HG03108 (cell line): ENCODE measurements at regions not wholly inside any gene's neighbourhood (a gene's known extent, or its start where the extent isn't known, plus 50 kb on each side); places are given as distances from the start of the nearest gene placed in this dataset.

Source experiments
- ATAC-seq: cut with Tn5 transposase; IDR thresholded peaks from one replicate; pipeline ENCODE4 v1.9.1; 2021; ENCODE audit warnings: moderate library complexity; ENCODE audit not compliant: unreplicated experiment

DNA sequence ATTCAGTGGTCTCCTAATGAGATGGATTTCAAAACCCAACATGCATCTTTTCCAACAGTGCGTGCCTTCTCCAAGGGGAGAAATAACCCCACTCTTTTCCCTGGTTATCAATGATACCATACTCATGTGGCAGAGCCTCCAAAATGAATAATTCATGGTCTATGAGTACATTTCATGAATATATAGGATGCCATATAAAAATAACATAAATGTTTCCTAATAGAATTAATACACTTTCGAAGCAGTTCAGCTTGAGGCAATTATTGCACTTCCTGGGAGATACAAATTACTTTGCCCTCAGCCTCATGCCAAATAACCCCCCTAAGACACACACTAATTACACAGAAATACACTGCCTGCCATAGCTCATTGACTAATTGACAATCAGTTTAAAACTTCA is 318.6 kb downstream of the ZSWIM6 start:
- ATAC-seq, result no peak

DNA sequence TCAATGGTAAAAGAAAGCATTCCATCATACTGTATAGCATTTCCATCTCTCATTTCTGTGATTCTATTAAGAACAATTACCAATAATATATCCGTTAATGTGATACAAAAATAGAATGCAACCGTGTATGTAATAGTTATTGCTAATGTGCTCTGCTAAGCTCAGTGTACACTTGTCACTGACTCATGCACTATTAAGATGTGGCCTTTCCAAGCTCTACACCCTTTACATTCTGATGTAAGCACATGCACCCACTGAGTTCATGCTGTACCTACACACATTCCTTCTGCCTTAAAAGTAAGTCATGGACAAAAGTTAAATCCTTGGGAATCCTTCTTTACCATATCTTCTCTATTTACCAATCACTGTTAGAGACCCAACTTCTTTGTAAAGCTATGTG is 319.1 kb downstream of the ZSWIM6 start:
- no peak for ATAC-seq

DNA sequence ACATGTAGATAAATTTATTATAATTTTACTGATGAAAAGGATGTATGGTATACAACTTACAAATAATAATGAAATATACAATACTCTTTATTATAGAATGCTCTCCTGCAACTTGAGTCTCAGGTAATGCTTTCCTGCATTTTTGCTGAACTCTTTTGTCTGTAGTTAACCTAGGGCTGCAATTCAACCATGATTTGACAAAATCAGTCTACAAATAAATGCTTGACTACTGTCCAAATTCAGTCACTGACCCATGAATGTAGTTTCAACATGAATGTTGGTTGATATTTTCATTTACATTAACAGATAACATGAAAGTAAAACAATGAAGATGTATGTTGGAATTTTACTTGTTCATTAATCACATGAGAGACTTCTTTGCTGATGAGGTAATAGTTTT is 320.9 kb downstream of the ZSWIM6 start:
- ATAC-seq, result no peak

DNA sequence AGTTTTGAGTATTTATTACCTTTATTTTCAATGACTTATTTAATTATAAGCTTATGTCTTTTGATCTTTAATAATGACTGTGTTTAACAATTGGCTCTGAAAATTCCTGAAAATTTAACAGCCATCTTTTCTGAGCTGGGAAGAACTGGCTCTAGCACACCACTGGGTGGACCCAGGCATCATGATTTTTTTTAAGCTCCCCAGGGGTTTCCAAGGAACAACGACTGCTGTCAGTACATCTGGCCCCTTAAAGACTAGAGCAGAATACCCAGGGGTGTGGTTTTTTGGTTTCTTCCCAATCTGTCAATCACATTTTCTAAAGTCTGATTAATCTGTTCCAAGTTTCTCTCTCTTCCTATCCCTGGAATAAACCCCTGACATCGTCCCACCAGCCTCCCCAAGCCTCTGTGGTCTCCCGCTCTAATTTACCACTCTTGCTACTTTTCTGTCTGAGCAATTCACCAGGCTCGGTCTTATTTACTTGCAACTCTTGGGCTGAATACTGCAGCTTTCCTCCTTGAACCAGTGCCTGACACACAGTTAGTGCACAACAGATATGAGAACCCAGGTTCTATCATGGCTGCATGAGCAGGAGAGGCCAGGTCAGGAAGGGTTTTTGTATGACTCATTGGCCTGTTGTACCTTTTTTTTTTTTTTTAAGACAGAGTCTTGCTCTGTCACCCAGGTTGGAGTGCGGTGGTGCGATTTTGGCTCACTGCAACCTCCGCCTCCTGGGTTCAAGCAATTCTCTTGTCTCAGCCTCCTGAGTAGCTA is 321.9 kb downstream of the ZSWIM6 start:
- no peak for ATAC-seq

DNA sequence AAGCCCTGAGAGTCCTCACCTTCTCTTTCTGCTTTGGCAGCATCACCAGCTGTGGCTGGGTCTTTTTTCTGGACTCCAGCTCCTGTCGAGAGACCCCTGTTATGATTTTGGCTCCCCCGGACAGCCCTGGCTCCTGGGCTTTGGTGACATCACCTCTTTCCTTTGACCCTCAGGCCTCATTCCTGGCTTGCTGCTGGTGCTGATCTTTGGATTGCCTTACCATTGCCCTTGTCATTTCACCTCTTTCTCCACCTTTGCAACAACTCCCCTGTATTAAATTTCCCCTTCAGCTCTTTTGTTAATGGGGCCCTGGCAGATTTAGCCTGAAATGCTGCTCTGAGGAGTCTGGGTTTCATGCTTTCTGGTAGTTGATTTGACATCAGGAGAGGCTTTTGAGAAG is 322.8 kb downstream of the ZSWIM6 start:
- no peak for ATAC-seq

DNA sequence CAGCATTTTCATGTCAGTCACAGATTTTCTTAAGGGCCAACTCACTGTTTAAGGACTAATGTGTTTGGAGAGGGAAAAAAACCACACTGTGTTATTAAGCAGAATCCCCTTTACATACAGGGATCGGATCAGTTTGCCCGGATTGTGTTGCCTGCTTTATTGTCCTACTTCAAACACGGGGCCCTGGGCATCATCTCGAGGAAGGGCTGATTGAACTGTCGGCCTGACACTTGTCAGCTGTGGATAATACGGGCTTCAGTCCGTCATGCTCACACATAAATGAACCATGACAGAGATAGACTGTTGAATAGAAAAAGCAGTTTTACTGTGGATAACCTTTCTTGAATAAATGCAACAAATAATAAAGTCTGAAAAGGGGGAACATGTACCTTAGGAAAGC is 325.0 kb downstream of the ZSWIM6 start:
- ATAC-seq, result no peak

DNA sequence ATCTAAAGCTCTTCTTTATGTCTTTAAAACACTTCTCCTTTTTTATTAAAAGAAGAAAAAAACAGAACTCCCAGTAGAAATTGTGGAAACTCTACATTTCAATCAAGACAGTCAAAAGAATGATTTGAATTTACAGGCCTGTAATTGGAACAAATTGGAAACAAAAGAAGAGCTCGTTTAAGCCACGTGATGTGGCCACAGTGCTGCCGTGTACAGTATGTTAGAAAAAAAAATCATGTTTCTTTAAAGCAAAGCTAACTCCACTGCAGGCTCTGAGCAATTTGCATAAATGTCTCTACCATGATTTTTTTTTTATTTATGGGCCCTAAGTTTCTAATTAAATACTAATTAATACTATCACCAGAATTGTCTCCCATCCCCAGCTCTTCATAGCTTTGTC is 325.6 kb downstream of the ZSWIM6 start:
- ATAC-seq, result no peak

DNA sequence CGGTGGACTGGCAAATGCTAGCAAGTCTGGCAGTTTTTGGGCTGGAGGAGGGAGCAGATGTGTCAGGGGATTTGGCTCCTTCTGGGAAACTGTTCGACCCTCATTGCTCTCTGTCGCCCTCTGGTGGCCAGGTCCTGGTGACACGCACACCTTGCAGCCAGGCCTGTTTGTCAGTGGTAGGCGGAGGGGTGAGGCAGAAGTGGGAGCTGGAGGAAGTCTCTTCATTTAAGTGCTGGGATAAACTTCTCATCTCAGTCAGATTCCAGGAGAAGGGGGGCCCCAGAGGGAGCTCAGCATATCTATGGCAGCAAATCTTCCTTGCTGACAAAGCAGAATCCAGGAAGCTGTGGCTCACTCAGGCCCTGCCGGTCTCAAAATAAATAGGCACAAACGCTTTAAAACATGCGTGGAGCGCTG is 326.5 kb downstream of the ZSWIM6 start:
- ATAC-seq, result peak; percentile 63

DNA sequence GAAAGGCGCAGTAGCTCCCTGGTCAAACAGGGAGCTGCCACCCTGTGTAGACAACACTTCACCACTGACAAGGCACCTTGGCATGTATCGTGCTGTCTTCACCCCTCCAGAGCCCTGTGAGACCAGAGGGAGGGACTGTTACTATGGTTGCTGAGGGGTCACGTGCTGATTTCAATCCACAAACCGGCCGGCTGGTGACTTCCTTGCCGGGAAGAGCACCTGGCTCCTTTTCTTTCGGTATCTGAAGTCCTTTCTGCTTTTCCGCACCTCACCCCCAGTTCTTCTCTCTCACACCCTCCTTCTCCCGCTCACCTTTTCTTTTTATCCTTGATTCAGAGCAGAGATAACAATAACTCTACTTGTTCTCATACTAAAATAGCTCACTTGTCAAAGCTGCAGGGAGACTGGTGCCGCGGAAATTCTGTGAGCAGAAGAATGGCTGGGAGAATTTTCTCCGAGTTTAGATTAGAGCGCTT is 327.2 kb downstream of the ZSWIM6 start:
- ATAC-seq, result no peak

DNA sequence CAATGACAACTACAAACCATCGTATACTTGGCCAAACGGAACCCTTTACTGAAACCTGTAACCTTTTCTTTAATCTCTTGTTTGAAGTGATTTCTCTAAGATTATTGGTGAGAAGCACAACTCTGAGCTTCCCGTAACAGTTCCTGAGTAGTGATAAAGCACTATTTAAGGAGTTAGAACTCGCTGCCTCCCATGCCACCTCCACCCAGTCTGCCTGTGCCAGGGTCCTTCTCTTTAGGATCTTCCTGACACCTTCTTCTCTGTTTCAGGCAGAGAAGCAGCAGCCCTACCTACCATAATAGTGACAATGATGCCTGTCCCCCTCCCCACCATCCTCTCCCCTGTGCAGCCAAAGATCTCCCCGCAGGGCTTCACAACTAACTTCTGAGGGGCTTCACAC is 330.6 kb downstream of the ZSWIM6 start:
- ATAC-seq, result no peak

DNA sequence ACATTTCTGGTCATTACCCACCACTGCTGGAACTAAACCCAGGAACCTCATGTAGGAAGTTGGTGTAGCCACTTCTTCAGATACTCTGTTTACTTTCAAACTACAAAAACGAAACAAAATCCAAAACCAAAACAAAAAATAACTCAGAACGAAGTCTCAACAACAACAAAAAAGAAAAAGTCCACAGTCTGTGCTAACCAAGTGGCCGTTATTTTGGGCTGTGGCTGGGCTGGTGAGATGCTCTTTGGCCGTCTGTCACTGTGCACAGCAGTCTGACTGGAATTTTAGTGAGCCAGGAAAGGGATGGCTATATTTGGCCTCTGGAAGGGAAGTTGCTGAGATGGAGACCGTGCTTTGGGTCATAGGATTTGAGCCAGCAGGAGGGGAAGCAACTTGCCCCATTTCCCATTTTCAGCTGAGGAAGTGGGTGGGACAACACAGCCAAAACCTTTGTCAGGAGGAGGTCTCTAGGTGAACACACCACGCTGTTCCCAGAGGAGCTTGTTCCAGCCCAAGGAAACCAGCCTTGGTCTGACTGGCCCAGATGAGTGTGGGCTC is 334.1 kb downstream of the ZSWIM6 start:
- no peak for ATAC-seq

DNA sequence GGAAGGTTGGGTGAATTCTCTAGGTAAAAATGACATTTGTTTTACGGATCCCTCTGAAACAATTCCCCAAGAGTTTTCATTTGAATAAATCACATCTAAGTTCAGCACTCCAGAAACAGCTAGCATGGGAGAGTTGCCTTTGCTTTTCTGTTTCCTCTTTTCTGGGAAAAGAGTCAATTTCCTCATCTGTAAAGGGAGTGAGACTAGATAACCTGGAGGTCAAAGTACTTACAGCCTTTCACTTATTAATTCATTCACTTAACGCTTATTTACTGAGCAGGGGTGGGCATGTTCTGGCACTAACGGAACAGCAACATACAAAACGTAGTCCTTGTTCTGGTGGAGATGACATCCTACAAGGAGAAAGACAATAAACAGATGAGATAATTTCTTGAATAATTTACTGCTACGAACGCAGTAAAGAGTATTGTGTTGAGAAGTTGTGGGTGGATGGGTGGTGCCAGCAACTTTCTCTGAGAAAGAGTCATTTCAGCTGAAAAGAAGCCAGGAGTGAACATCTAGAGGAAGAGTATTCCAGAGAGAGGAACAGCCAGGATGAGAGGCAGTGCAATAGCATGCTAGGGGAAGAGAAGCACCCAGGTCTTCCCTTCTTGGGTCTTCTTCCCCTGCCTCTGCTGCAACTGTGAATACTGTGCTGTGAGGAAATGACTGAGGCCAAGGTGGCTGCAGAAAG is 335.6 kb downstream of the ZSWIM6 start:
- no peak for ATAC-seq

DNA sequence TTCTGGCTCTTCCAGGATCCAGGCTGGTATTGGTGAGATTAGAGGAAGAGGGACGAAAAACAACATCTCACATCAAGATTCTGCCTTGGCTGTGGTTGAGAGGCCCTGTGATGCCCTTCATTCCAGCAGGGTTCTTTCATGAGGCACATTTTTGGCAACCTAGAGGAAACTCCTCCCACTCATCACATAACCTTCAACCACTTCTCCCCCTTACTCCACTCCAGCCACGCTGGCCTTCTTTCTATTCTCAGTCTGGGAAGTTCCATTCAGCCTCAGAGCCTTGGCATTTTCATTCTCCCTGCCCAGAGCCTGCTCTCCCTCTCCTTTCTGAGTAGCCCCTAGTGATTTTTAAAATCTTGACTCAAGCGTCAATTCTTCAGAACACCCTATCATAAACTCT is 337.5 kb downstream of the ZSWIM6 start:
- no peak for ATAC-seq

DNA sequence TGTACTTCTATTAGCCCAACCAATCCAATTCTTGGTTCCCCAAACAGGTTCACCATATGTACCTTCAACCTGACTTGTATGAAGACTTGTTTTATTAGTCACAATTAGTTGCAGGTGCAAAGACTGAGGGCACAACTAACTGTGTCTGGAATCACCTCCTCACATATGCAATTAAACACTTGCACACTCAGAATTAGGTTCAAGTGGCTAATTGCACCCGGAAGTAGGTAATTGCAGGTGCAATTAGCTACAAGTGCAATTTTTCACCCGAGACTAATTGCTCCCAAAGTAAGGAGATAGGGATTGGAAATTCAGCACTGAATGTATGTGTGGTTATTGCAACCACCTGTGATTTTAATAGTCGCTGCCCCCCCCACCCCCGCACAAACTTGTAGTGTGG is 338.9 kb downstream of the ZSWIM6 start:
- no peak for ATAC-seq

DNA sequence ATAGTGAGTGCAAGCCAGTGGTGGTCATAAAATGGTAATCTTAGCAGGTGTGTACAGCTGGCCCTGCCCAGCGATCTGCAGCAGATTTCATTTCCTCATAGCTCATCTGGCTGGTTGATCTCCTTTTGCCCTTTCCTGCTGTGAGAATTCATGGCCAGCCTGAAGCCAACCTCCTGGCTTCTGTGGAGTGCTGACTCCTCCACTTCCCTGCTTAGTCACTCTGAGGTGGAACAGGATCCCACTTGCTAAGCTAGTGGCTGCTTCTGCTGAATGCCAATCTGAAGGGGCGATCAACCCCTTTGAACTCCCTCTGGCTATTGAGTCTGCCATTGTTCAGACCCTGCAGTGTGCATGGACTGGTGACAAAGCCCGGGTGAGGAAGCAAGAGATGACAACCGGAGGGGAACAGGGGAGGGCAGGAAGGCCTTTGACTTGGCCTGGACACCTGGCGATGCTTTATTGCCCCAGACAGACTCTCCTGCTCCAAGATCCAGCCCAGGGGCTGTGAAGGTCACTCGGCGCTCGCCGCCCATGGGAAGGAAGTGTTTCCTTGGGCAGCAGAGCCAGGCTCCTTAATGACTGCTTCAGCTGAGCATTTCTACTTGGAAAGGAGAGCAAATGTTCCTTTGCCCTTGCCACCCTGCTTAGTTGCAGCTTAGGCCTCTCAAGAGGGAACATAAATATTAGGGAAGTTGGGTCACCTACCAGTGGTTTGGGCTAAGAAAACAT is 341.1 kb downstream of the ZSWIM6 start:
- no peak for ATAC-seq

DNA sequence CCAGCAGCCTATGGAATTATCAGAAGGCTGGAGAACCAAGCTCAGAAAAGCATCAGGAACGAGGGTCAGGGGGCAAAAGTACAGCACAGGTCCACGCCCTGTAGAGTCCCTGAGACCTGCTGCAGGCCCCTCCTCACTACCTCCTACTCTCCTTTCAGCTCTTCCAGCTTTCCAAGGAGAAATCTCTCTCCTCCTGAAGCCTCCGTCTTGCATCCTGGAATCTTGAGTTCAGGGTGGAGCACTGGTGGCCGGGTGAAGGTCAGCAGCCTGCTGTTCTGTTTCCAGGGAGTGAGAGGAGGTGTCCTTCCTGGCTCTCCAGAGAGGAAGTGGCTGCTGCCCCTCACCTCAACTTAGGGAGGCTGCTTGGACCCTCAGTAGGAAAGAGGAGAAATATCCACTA is 342.3 kb downstream of the ZSWIM6 start:
- no peak for ATAC-seq

DNA sequence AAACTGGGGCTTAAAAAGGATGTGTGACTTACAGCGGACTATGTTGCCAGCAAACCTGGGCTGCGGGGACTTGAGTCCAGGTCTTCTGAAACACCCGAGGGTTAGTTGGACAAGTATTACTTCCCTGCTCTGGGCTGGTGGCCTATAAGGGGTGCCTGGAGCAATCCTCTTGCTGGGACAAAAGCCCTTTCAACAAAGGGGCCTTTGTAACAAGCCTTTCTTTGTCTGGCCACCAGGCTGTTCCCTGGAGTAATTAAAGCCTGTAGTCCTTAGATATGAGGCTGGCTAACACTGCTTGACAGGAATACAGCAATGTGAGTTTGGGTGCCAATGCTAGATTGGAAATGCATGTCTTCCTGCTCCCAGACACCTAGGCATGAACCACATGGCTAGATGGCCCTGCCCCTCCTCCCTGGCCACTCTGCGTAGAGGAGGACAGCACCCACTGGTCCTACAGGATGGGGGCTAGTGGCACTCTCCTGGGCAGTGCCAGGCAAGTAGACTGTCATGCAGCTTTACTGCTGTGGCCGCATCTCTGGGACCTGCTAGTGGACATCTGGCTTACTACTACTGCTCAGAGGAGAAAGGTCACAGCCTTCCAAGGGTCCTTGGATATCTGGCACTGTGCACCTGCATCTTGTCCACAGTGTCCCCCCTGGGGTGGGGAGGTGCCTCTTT is 343.1 kb downstream of the ZSWIM6 start:
- no peak for ATAC-seq

DNA sequence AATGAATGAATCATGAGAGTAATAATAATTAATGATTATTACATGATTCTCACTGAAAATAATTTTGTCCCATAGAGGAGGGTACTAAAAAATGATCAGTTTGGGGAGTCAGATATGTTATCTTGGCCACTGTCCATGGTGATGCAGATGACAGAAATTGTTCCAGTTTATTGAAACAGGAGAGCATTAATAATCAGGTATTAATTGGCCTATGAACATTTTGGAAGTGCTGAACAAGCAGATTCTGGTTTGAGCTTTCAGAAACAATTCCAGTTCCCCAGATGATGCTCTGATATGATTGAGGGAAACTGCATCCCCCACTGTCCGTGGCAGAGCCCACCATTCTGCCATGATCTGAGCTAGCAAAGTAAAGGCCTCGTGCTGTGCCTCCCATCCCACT is 345.2 kb downstream of the ZSWIM6 start:
- ATAC-seq, result no peak

DNA sequence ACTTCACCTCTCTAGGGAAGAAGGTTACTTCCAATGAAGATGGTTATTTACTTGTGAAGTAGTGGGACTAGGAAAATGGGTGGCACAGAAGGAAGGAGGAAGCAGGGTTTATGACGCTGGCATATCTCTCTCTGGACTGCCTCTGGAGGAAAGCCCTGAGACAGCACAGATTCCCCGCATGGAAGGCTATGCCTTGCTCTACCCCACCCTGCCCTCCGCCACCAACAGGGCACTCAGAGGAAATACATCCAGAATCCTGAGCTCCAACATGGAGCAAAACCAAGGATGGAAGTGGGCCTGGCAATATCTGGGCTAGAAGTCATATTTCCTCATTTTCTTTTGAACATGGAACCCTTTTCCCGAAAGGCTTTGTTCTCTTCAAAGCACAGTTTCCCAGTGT is 346.9 kb downstream of the ZSWIM6 start:
- no peak for ATAC-seq

DNA sequence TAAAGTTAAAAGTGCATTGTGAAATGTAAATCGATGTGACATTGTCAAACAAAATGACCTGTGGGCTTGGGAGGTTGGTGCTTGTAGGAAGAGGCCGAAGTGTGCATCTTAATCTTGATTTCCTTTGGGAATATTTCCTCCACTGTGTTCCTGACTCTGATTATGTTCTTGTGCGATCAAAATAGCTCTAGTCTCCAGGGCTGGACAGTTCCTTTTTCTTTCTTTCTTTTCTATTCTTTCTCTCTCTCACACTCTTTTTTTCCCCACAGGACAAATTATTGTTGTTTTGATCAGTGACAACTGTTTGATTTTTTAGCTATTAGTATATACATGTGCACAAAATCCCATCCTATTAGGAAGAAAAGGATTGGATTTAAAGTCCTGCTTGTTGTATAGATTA is 347.5 kb downstream of the ZSWIM6 start:
- no peak for ATAC-seq

DNA sequence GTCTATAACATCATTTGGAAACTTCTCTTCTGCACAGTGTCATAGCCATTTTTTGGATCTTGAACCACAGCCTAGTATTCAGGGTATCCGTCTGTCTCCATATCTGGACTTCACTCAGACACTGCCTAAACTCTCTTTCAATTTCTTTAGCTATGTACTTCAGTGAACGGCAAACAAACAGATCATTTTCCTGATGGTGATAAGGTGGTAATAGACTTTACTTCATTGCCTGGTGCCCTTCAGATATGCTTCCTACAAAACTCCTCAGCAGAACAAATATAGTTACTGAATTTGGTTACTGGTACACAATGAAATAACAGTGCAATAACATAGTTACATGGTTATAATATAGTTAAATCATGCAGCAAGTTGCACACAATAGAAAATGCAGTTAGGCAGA is 348.2 kb downstream of the ZSWIM6 start:
- ATAC-seq, result no peak
